K562 (cell line): ENCODE measurements at regions not wholly inside any gene's neighbourhood (a gene's known extent, or its start where the extent isn't known, plus 50 kb on each side); places are given as distances from the start of the nearest gene placed in this dataset.

ENCODE experiments used
- ARID3B ChIP-seq: fragments of 250-450 bp; sonication (Bioruptor Pico); IDR thresholded peaks from 2 replicates; pipeline ENCODE4 v1.4.0; 2020; ENCODE audit warnings: borderline replicate concordance
- CHD2 ChIP-seq: IDR thresholded peaks from 2 replicates; pipeline ENCODE4 v1.6.1; 2011; ENCODE audit warnings: low read depth, low read length
- ESRRA ChIP-seq: fragments of 450-650 bp; IDR thresholded peaks from 2 replicates; pipeline ENCODE4 v1.6.1; 2014; ENCODE audit warnings: low read depth, mild to moderate bottlenecking, moderate library complexity, borderline replicate concordance
- GABPB1 ChIP-seq: sonication (generic); formaldehyde crosslinking; IDR thresholded peaks from 2 replicates; pipeline ENCODE4 v1.8.0; 2022; ENCODE audit warnings: mild to moderate bottlenecking, missing genetic modification reagents
- GATA2 ChIP-seq: sonication (generic); formaldehyde crosslinking; IDR thresholded peaks from 2 replicates; pipeline ENCODE4 v1.4.0; 2020; ENCODE audit warnings: mild to moderate bottlenecking, missing genetic modification reagents
- GATAD2A ChIP-seq: fragments of 450-650 bp; IDR thresholded peaks from 2 replicates; pipeline ENCODE4 v1.6.1; 2017
- PML ChIP-seq: IDR thresholded peaks from 2 replicates; pipeline ENCODE4 v1.6.1; 2012; ENCODE audit warnings: low read length, inconsistent platforms
- POLR2H ChIP-seq: IDR thresholded peaks from 2 replicates; pipeline ENCODE4 v1.6.1; 2016; ENCODE audit warnings: missing genetic modification characterization, low read depth, mild to moderate bottlenecking, control low read depth, missing compliant biosample characterization, moderate library complexity
- RCOR1 ChIP-seq, 2 experiments: IDR thresholded peaks; 2 replicates each; pipeline ENCODE4 v1.6.1; 2012; ENCODE audit warnings: low read depth in 2 of 2, low read length in 2 of 2, borderline replicate concordance in 1 of 2, improper control_type of control experiment in 1 of 2
- RUNX1 ChIP-seq: sonication (generic); IDR thresholded peaks from 2 replicates; pipeline ENCODE4 v1.6.1; 2016; ENCODE audit warnings: antibody characterized with exemption, low read depth
- SMARCB1 ChIP-seq: IDR thresholded peaks from 2 replicates; pipeline ENCODE4 v1.6.1; 2011; ENCODE audit warnings: improper control_type of control experiment, low read depth; ENCODE audit not compliant: insufficient read length
- STAT5B ChIP-seq: fragments of 250-450 bp; sonication (Bioruptor Pico); IDR thresholded peaks from 2 replicates; pipeline ENCODE4 v1.8.0; 2021; ENCODE audit warnings: mild to moderate bottlenecking, inconsistent platforms
- TFAP4 ChIP-seq: sonication (generic); formaldehyde crosslinking; IDR thresholded peaks from 2 replicates; pipeline ENCODE4 v1.8.0; 2022; ENCODE audit warnings: missing genetic modification reagents, mild to moderate bottlenecking, moderate library complexity, borderline replicate concordance
- ZNF121 ChIP-seq: sonication (generic); formaldehyde crosslinking; conservative IDR thresholded peaks from 2 replicates; pipeline ENCODE4 v1.8.0; 2022; ENCODE audit warnings: missing genetic modification reagents
- ZNF212 ChIP-seq: fragments of 450-650 bp; formaldehyde crosslinking; IDR thresholded peaks from 2 replicates; pipeline ENCODE4 v1.4.0; 2020; ENCODE audit warnings: mild to moderate bottlenecking
- ZNF830 ChIP-seq: fragments of 250-450 bp; sonication (Bioruptor Pico); IDR thresholded peaks from 2 replicates; pipeline ENCODE4 v1.5.0; 2021; ENCODE audit warnings: mild to moderate bottlenecking
- TF ChIP-seq, protein P1 (sequence below): fragments of 450-650 bp; IDR thresholded peaks from 2 replicates; pipeline ENCODE4 v1.7.0; 2016; ENCODE audit warnings: borderline replicate concordance
- TF ChIP-seq, protein P2 (sequence below): fragments of 450-650 bp; IDR thresholded peaks from 2 replicates; pipeline ENCODE4 v1.6.1; 2016; ENCODE audit warnings: borderline replicate concordance

- TF ChIP-seq ARID3B (CRISPR knock-in tag) (0 out of 2 replicates have a peak, but pooled peaks have one; percentile 62), TFAP4 (CRISPR knock-in tag) (peak; percentile 62; the same call in 1 of the 2 replicates), GABPB1 (CRISPR knock-in tag) (peak; percentile 31; the same call in 1 of the 2 replicates), PML (no peak; the same call in none of the 2 replicates), RCOR1 (IDR thresholded peaks at IDR 0.05; ENCODE audit: borderline replicate concordance in 1 of 2, low read depth in 2 of 2, low read length in 2 of 2) (peak in 1 of 2 experiments; percentile 71; a peak in 2 of 4 replicates), ZNF121 (no peak), RUNX1 (no peak), POLR2H (tag) (peak; percentile 80), STAT5B (CRISPR knock-in tag) (no peak), GATA2 (CRISPR knock-in tag) (no peak), SMARCB1 (no peak), ESRRA (peak; percentile 43; the same call in 1 of the 2 replicates), ZNF830 (CRISPR knock-in tag) (0 out of 2 replicates have a peak, but pooled peaks have one; percentile 43), ZNF212 (CRISPR knock-in tag) (peak; percentile 78), CHD2 (no peak), GATAD2A (no peak)
- TF ChIP-seq, protein P1, sequence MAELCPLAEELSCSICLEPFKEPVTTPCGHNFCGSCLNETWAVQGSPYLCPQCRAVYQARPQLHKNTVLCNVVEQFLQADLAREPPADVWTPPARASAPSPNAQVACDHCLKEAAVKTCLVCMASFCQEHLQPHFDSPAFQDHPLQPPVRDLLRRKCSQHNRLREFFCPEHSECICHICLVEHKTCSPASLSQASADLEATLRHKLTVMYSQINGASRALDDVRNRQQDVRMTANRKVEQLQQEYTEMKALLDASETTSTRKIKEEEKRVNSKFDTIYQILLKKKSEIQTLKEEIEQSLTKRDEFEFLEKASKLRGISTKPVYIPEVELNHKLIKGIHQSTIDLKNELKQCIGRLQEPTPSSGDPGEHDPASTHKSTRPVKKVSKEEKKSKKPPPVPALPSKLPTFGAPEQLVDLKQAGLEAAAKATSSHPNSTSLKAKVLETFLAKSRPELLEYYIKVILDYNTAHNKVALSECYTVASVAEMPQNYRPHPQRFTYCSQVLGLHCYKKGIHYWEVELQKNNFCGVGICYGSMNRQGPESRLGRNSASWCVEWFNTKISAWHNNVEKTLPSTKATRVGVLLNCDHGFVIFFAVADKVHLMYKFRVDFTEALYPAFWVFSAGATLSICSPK = no peak
- TF ChIP-seq, protein P2, sequence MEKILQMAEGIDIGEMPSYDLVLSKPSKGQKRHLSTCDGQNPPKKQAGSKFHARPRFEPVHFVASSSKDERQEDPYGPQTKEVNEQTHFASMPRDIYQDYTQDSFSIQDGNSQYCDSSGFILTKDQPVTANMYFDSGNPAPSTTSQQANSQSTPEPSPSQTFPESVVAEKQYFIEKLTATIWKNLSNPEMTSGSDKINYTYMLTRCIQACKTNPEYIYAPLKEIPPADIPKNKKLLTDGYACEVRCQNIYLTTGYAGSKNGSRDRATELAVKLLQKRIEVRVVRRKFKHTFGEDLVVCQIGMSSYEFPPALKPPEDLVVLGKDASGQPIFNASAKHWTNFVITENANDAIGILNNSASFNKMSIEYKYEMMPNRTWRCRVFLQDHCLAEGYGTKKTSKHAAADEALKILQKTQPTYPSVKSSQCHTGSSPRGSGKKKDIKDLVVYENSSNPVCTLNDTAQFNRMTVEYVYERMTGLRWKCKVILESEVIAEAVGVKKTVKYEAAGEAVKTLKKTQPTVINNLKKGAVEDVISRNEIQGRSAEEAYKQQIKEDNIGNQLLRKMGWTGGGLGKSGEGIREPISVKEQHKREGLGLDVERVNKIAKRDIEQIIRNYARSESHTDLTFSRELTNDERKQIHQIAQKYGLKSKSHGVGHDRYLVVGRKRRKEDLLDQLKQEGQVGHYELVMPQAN = no peak
Observed at GRCh38 chr6:146883640-146884531, 285.1 kb downstream of the ADGB start (continued).
